Large intestine (tissue), 3 donors: ENCODE measurements at regions not wholly inside any gene's neighbourhood (a gene's known extent, or its start where the extent isn't known, plus 50 kb on each side); places are given as distances from the start of the nearest gene placed in this dataset.
"Not testable (repeated sequence)": the region's sequence is repeated elsewhere in the genome, so short reads cannot be mapped to it uniquely, and the experiment has no call there.

ENCODE experiments used
- DNase-seq, 2 donors: peaks; one replicate each; pipeline versions ENCODE4 v3.0.0 to v3.0.0-alpha.2; 2013
- H3K27ac ChIP-seq: one replicate; pipeline ENCODE4 v1.5.1; 2013; ENCODE audit warnings: low read length
- H3K27me3 ChIP-seq: 2 replicates; pipeline ENCODE4 v1.6.1; 2013; ENCODE audit warnings: low read length; ENCODE audit not compliant: control insufficient read depth, insufficient read depth
- H3K36me3 ChIP-seq: 2 replicates; pipeline ENCODE4 v1.6.1; 2013; ENCODE audit warnings: low read length; ENCODE audit not compliant: control insufficient read depth, insufficient read depth
- H3K4me1 ChIP-seq: one replicate; pipeline ENCODE4 v1.6.1; 2013; ENCODE audit warnings: low read length; ENCODE audit not compliant: control insufficient read depth, insufficient read depth
- H3K4me3 ChIP-seq: one replicate; pipeline ENCODE4 v1.5.1; 2013; ENCODE audit warnings: low read length
- H3K9me3 ChIP-seq: one replicate; pipeline ENCODE4 v1.6.1; 2013; ENCODE audit warnings: mild to moderate bottlenecking, low read depth, low read length, moderate library complexity; ENCODE audit not compliant: control insufficient read depth
- WGBS: methylation state at CpG from one replicate; pipeline ENCODE4 v1.1.5; 2013; ENCODE audit warnings: low lambda C conversion rate; ENCODE audit not compliant: insufficient coverage; 5-methylcytosine and 5-hydroxymethylcytosine counted together

GRCh38 chr1:146355373-146355772, 126.6 kb upstream of the NOTCH2NLA start:
- not testable (repeated sequence) for DNase-seq, H3K27me3 ChIP-seq, H3K36me3 ChIP-seq, H3K27ac ChIP-seq, H3K4me3 ChIP-seq, H3K9me3 ChIP-seq, H3K4me1 ChIP-seq

DNA sequence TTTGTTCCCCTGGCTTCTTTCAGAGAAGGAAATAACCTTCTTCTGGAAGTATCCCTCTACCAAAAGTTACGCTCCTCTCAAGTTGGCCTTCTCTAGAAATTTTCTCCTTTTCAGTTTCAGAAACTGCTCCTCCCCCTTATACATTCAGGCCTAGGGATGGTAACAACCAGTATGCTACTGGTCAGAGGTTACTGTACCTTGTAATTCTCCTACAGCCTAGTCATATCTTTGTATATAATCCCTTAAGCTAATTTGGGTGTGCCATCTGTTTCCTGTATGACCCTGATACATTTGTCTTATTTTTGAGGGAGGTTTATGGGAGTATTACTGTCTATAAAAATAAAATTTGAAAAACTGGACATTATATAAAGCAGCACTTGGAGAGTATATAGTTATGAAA, 98.0 kb upstream of the NOTCH2NLA start:
- DNase-seq, H3K4me1 ChIP-seq, H3K9me3 ChIP-seq, H3K36me3 ChIP-seq, H3K27ac ChIP-seq, H3K27me3 ChIP-seq, H3K4me3 ChIP-seq: not testable (repeated sequence)
- no CpG with 5 or more reads among the region's 1 CpG for WGBS

DNA sequence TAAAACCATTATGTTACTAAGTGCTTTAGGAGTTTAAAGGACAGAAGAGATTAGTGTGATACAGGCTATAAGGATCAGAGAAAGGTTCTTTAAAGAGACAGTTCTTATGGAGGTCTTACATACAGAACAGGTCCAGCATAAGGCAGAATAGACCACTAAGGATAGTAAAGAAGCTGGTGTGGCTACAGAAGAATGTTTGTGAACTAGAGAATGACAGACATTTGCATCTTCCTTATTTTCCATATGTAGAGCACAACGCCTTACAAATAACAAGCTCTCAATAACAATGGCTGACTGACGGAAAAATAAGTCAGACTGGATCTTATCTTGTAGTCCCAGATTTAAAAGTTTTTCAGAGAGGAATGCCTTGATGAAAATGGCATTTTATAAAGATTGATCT, 95.6 kb upstream of the NOTCH2NLA start:
- H3K4me3 ChIP-seq = not testable (repeated sequence)
- WGBS = no CpG with 5 or more reads among the region's 2 CpGs

GRCh38 chr1:146323302-146323701, 94.5 kb upstream of the NOTCH2NLA start:
- H3K27ac ChIP-seq, H3K27me3 ChIP-seq, H3K4me3 ChIP-seq, H3K9me3 ChIP-seq, H3K36me3 ChIP-seq, H3K4me1 ChIP-seq, DNase-seq: not testable (repeated sequence)
- WGBS = no CpG with 5 or more reads among the region's 1 CpG

More for the DNA sequence above, 95.6 kb upstream of the NOTCH2NLA start:
- not testable (repeated sequence) for H3K9me3 ChIP-seq, DNase-seq, H3K36me3 ChIP-seq, H3K27ac ChIP-seq, H3K4me1 ChIP-seq, H3K27me3 ChIP-seq

DNA sequence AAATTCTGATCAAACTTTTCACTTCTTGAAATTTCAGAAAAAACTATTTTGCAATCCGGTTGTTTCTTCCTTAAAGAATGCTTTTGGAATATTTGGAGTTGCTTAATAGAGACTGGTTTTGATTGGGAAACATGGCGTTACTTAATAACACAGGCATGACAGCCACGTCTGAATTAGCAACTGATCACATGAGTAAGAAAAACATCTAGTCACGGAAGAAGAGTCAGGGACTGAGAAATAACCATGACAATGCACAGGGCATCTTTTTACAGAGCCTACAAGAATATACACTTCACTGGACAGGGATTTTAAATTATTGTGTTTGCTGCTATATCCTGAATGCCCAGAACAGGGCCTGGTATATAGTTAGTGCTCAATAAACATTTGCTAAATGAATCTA, 94.1 kb upstream of the NOTCH2NLA start:
- H3K4me3 ChIP-seq, H3K4me1 ChIP-seq, H3K36me3 ChIP-seq, H3K27me3 ChIP-seq, H3K27ac ChIP-seq, DNase-seq, H3K9me3 ChIP-seq: not testable (repeated sequence)
- no CpG with 5 or more reads among the region's 4 CpGs for WGBS

DNA sequence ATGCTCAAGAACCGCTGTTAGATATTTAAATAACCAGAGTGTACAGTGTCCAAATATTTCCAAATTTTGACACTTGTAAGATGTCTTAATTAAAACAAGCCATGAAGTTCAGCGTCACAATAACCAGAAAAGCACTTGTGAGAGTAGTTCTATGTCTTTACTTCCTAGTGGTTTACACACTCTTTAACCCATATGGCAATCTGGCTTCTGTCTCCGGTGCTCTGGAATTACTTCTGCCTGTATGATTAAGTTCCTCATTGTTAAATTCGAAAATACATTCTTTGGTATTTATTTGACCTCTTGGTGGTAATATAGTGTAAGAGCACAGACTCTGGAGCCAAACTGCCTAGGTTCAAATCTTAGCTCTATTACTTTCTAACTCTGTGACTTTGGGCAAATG, 89.9 kb upstream of the NOTCH2NLA start:
- not testable (repeated sequence) for H3K4me1 ChIP-seq, H3K4me3 ChIP-seq, H3K36me3 ChIP-seq, H3K9me3 ChIP-seq, H3K27ac ChIP-seq, DNase-seq, H3K27me3 ChIP-seq
- WGBS = no CpG with 5 or more reads among the region's 4 CpGs

DNA sequence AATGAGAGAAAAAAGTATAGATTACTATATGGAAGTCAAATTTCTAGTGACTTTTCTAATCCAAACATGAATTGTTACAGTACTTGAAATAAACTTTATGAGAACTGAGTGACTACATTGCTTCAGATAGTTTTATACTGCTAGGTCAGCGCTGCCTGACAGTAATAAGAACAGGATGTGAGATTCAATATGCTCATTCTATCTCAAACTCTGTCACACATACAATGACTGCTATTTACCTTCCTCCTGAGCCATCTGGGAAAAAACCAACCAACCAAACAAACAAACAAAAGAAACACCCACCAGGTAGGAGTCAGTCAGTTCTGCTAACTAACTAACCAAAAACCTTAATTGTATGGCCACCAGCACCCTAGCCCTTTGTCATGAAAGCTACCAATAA, 89.0 kb upstream of the NOTCH2NLA start:
- no CpG with 5 or more reads among the region's 1 CpG for WGBS
- not testable (repeated sequence) for H3K4me3 ChIP-seq, DNase-seq, H3K27ac ChIP-seq, H3K27me3 ChIP-seq, H3K9me3 ChIP-seq, H3K36me3 ChIP-seq, H3K4me1 ChIP-seq

DNA sequence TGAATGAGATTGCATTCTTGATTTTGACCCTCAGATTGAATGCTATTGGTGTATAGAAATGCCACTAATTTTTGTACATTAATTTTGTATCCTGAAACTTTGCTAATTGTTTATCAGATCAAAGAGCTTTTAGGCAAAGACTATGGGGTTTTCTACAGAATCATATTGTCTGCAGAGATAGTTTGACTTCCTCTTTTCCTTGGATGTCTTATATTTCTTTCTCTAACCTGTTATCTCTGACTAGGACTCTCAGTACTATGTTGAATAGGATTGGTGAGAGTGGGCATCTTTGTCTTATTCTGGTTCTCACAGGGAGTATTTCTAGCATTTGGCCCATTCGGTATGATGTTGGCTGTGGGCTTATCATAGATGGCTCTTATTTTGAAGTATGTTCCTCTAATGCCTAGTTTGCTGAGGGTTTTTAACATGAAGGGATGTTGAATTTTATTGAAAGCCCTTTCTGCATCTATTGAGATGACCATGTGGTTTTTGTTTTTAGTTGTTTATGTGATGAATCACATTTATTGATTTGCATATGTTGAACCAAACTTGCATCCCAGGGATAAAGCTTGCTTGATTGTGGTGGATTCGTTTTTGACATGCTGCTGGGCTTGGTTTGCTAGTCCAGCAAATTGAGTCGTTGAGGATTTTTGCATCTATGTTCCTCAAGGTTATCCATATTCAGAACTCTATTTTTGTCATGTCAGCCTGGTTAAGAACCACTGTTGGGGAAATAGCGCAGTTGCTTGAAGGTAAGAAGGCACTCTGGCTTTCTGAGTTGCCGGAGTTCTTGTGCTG, 85.8 kb upstream of the NOTCH2NLA start:
- no CpG with 5 or more reads among the region's 5 CpGs for WGBS
- not testable (repeated sequence) for H3K27ac ChIP-seq, DNase-seq, H3K9me3 ChIP-seq, H3K4me3 ChIP-seq, H3K36me3 ChIP-seq, H3K4me1 ChIP-seq, H3K27me3 ChIP-seq

- not testable (repeated sequence) for H3K9me3 ChIP-seq, H3K4me1 ChIP-seq, H3K27ac ChIP-seq, H3K27me3 ChIP-seq, H3K36me3 ChIP-seq, DNase-seq, H3K4me3 ChIP-seq
These were observed 81.8 kb upstream of the NOTCH2NLA start for GRCh38 chr1:146310579-146310978.

DNA sequence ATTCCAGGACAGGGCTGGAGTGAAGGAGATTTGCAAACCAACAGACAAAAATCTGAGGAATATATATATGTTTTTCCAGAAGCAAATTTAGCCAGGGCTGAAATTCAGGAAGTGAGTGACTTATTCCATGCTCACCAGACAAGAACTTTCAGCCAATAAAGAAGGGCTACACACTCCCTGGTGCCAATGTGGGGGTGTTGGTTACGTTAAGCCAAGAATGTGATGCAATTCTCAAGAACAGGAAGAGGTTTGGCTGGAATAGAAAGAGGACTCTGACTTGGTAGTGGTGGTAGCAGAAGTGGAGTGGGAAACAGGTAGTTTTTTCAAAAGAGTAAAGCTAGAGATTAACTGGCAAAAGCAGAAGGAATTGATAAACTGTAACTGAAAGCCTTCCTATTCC, 80.6 kb upstream of the NOTCH2NLA start:
- not testable (repeated sequence) for H3K36me3 ChIP-seq, H3K27ac ChIP-seq, H3K27me3 ChIP-seq, DNase-seq, H3K9me3 ChIP-seq, H3K4me3 ChIP-seq, H3K4me1 ChIP-seq
- WGBS = no CpG with 5 or more reads among the region's 1 CpG

- DNase-seq, H3K27me3 ChIP-seq, H3K36me3 ChIP-seq, H3K4me1 ChIP-seq, H3K4me3 ChIP-seq, H3K27ac ChIP-seq, H3K9me3 ChIP-seq: not testable (repeated sequence)
- no CpG with 5 or more reads among the region's 1 CpG for WGBS
These were observed 80.1 kb upstream of the NOTCH2NLA start for GRCh38 chr1:146308892-146309291.
